ENCODE measurements at regions not wholly inside any gene's neighbourhood (a gene's known extent, or its start where the extent isn't known, plus 50 kb on each side); places are given as distances from the start of the nearest gene placed in this dataset.

DNA sequence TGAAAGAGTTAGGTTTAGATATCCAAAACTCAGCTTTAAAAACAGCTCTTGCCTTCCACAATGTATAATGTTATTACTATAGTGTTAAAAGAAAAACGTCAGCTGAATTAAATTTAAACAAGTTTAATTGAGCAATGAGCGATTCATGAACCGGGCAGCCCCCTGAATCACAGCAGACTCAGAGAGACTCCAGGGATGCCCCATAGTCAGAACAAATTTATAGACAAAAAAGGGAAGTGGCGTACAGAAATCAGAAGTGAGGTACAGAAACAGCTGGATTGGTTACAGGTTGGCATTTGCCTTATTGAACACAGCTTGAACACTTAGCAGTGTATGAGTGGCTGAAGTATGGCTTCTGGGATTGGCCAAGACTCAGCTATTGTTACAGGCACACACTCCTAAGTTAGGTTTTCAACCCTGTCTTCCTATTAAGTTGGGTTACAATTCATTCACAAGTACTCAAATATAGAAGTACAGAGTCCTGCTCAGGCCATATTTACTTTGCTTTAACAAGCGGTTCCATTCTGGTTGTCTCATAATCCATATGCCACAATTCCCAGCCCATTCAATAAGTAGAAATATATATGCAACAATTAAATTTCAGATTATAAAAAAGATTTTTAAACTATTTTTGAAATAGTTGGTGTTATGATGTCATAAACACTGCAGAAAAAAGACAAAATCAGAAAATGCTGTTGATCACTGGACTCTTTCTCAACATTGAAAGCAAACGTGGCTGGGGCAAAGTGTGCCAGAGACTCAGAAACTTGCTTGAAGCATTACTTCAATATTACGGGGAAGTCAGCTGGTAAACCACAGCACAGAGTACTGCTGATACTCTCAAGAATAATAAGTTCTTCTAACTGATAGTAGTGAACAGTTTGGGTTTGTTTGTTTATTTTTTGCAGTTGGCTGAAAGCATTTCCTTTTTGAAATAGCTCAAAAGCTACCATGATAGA, 459.7 kb downstream of the RAB28 start:
- no peak for DNase-seq

GRCh38 chr4:13007802-13008470, 476.2 kb downstream of the RAB28 start:
- no peak for DNase-seq

- DNase-seq = no peak
Observed at GRCh38 chr4:12993923-12994322, 490.2 kb downstream of the RAB28 start.

DNA sequence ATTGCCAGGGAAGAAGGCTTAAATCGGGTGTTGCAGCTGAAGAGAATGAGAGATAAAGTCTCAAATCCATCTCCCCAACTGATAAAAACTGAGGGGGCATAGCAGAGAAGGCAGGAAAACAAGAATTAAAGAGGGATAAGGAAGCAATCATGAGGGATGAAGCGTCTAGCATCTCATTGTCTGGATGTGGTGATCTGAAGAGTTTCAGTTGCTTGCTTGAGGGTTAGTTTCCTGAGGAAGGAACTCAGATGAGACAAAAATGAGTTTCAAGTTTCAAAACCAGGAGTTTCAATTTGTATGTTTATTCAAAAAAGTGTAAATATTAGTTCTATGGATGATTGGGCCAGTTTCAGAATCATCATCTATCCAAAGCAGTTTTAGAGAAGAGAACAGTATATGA, 496.9 kb downstream of the RAB28 start:
- DNase-seq = no peak

DNA sequence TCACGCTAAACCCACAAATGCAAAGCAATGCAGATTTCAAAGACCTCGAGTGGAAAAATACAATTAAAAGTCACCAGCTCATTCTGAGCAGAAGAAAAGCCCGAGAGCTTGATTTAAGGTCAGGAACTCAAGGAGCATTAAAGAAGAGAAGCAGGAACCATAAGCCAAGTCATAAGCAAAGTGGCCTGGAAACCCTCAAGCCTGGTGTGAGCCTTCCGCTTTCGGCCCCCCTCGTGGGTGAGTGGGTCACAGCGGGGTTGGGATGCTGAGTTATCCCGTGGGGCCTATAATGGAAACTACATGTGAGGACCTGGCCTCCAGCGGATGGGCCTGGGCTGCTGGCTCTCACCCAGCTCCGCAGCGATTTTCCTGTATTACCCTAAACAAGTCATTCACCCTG, 504.3 kb downstream of the RAB28 start:
- DNase-seq = no peak

DNA sequence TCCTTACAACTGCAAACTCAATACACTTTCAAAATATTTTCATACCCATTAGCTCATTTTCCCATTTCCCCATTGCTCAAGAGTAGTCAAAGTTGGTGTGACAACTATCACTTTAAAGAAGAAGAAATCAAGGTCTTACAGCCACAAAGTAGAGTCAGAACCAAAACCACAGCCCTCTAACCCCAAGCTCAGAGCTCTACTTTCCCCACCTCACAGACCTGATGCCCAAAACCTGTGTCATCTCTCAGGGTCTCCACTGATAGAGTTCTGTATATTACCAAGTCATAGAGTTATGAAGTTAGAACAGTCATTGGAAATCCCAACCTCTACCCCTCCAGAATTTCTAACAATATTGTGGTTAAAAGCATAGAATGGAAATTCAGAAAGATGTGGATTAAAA, 505.8 kb downstream of the RAB28 start:
- DNase-seq = no peak

GRCh38 chr4:12975511-12975910, 508.6 kb downstream of the RAB28 start:
- no peak for DNase-seq

- DNase-seq = no peak
Observed at GRCh38 chr4:12973522-12973921, 510.6 kb downstream of the RAB28 start.

DNA sequence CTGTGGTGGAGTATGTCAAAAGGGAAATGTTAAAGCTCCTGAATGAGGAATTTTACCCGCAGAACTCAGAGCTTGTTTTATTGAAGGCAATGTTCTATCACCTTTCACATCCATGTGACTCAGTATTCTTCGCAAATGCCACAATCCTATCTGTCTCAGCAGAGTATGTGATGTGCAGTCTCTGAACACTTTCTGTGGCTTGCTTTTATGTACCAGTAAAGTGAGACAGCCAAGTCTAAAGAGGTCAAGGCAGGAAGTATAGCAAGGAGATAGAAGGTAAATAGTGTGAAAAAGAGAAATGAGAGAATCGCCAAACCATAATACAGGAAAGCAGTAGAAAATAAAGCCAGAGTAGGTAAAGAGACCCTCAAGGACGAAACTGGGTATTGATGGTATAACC, 515.8 kb downstream of the RAB28 start:
- no peak for DNase-seq

- no peak for DNase-seq
Observed at GRCh38 chr4:12966726-12967125, 517.4 kb downstream of the RAB28 start.

- DNase-seq = no peak
Observed at GRCh38 chr4:12965334-12965733, 518.8 kb downstream of the RAB28 start.

DNA sequence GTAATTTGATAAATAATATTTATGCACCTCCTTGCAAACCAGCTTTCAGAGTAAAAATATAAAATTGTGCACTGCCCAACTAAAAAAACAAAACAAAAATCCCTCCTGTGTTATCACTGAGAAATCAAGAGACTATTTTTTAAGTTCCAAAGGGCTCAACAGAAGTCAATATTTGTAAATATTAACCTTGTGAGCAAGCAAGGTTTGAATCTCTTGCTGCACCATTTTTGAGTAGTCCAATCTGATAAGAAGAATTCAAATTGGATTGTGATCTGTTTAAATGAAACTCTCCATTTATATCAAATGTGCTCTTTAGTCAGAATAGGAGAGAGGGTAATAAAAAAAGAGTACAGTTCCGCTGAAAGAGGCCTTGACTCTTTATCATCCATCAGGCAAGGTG, 520.2 kb downstream of the RAB28 start:
- DNase-seq = no peak

- no peak for DNase-seq
Observed at GRCh38 chr4:12963291-12963690, 520.8 kb downstream of the RAB28 start.

GRCh38 chr4:12961713-12962112, 522.4 kb downstream of the RAB28 start:
- no peak for DNase-seq

- DNase-seq = no peak
Observed at GRCh38 chr4:12958436-12958835, 525.7 kb downstream of the RAB28 start.

DNA sequence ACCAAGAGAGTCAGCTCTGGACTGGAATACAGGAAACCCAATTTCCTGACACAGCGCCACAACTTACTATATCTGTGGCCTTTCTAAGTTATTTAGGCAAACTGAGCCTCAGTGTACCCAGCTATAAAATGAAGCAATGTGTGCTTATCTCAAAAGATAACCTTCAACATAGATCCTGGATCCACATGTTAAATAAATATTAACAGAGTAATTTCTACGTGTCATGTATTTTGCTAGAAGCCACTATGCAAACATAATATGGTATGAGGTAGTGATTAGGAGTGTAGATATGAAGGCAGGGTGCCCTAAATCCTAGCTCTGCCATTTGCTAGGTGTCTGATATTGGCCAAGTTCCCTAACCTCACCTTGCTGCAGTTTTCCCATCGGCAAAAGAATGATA, 527.0 kb downstream of the RAB28 start:
- no peak for DNase-seq

- no peak for DNase-seq
Observed at GRCh38 chr4:12956026-12956425, 528.1 kb downstream of the RAB28 start.

- DNase-seq = no peak
Observed at GRCh38 chr4:12949719-12950490, 534.2 kb downstream of the RAB28 start.

DNA sequence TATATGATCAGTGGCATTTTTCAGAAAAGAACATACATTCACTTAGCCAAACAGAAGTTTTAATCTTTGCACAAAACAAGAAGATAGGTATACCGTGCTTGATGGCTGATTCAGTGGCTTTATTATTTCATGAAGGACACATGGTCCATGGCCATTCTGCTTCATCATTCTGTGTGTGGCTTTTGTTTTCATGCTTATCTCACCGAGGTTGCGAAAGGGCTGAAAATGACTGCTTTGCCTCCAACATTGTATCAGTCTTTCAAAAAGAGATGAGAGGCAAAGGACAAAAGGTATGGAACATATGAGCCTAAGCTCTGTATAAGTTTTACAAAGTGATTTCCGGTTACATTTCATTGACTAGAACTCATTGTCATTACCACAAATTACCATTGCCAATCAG, 541.1 kb downstream of the RAB28 start:
- DNase-seq = no peak

GRCh38 chr4:12933760-12934221, 550.3 kb downstream of the RAB28 start:
- no peak for DNase-seq

DNA sequence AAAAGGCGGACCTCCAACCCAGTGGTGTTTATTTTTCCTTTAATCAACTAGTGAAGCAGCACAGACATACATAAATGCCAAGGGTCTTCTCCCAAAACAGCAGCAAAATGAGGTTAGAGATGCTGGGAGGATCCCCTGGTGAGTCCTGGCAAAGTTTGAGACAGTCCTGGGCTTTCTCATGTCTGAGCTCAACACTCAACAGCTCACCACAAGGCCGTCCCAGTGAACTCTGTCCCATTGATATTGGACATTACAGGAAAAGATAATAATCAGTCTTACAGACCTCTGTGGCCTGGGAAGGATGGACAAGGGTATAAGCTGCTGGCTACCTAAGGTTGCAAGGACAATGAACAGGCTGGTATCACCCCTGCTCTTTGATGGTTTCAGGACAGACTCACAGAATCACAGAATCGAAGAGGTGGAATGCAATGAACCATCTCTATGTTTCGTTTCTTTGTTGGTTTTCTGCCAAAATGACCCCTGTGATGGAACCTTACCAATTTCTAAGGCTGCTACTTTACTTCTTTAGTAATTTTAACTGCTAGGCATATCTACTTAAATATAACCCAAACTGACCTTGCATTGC, 551.8 kb downstream of the RAB28 start:
- DNase-seq = no peak

- no peak for DNase-seq
Observed at GRCh38 chr4:12929784-12930183, 554.4 kb downstream of the RAB28 start.

- DNase-seq = no peak
Observed at GRCh38 chr4:12928751-12929150, 555.4 kb downstream of the RAB28 start.

All from activated CD8-positive, alpha-beta memory T cell treated with anti-CD3 and anti-CD28 coated beads, Interleukin-2, amount 50 U/mL, for 4 hours (primary cell).